Breast epithelium (tissue), 3 donors: ENCODE measurements at regions not wholly inside any gene's neighbourhood (a gene's known extent, or its start where the extent isn't known, plus 50 kb on each side); places are given as distances from the start of the nearest gene placed in this dataset.

Experiments used
- POLR2A ChIP-seq: fragments of 450-650 bp; IDR thresholded peaks from one replicate; pipeline ENCODE4 v1.6.1; 2016; ENCODE audit warnings: antibody characterized with exemption, mild to moderate bottlenecking, moderate library complexity
- POLR2AphosphoS5 ChIP-seq, 3 donors: sonication (generic); formaldehyde crosslinking; IDR thresholded peaks; one replicate each; pipeline ENCODE4 v1.6.1; 2017; ENCODE audit warnings: antibody characterized with exemption in 3 of 3
- TF ChIP-seq, protein P1 (sequence below), 3 donors: fragments of 450-650 bp; IDR thresholded peaks; one replicate each; pipeline ENCODE4 v1.5.1; 2016 to 2017; ENCODE audit warnings: antibody characterized with exemption in 3 of 3, mild to moderate bottlenecking in 3 of 3, moderate library complexity in 3 of 3

- TF ChIP-seq, protein P1, sequence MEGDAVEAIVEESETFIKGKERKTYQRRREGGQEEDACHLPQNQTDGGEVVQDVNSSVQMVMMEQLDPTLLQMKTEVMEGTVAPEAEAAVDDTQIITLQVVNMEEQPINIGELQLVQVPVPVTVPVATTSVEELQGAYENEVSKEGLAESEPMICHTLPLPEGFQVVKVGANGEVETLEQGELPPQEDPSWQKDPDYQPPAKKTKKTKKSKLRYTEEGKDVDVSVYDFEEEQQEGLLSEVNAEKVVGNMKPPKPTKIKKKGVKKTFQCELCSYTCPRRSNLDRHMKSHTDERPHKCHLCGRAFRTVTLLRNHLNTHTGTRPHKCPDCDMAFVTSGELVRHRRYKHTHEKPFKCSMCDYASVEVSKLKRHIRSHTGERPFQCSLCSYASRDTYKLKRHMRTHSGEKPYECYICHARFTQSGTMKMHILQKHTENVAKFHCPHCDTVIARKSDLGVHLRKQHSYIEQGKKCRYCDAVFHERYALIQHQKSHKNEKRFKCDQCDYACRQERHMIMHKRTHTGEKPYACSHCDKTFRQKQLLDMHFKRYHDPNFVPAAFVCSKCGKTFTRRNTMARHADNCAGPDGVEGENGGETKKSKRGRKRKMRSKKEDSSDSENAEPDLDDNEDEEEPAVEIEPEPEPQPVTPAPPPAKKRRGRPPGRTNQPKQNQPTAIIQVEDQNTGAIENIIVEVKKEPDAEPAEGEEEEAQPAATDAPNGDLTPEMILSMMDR (IDR thresholded peaks at IDR 0.05) = no peak
- TF ChIP-seq POLR2AphosphoS5 (IDR thresholded peaks at IDR 0.05) (no peak), POLR2A (no peak)
These were observed 514.1 kb downstream of the CPS1 start for GRCh38 chr2:211070547-211070946.
